CD1c-positive myeloid dendritic cell (primary cell): ENCODE measurements at regions not wholly inside any gene's neighbourhood (a gene's known extent, or its start where the extent isn't known, plus 50 kb on each side); places are given as distances from the start of the nearest gene placed in this dataset.
"Not testable (repeated sequence)": the region's sequence is repeated elsewhere in the genome, so short reads cannot be mapped to it uniquely, and the experiment has no call there.

ENCODE experiments used
- DNase-seq: peaks from one replicate; pipeline ENCODE4 v3.0.0-alpha.2; 2016; ENCODE audit errors: extremely low spot score

DNA sequence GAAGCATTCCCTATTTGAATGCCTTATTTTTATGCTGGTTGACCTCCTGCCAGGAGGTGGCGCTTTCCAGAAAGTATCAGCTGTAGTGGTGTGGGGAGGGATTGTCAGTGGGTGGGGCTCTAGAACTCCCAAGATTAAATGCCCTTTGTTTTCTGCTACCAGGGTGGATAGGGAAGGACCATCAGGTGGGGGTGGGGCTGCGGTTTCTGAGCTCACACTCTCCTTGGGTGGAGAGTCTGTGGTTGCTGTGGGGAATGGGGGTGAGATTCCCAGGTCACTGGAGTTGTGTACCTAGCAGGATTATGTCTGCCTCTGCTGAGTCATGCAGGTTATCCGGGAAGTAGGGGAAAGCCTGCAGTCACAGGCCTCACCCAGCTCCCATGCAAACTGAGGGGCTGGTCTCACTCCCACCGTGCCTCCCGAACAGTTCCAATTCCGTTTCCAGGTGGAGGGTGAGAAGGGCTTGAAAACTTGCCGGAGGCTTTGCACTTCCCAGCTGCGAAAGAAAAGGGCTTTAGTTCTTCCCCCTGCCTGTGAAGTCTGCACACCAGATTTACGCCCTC, 68.3 kb downstream of the ALG10B start:
- no peak for DNase-seq

DNA sequence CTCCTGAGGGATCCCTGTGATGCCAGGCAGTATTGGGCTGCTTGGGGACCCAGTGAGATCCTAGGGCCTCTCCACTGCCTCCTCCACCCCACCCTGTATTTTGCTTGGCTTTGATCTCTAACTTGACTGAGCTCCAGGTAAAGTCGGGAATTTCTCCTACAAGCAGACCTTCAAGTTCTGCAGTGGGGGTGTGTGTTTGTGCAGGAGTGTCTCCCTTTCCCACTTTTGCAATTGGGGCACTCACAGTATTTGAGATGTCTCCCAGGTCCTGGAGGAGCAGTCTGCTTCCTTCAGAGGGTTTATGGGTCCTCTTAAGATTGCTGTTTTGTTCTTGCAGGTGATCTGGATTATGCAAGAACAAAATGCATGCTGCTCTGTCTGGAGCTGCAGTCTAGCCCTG, 68.9 kb downstream of the ALG10B start:
- no peak for DNase-seq

DNA sequence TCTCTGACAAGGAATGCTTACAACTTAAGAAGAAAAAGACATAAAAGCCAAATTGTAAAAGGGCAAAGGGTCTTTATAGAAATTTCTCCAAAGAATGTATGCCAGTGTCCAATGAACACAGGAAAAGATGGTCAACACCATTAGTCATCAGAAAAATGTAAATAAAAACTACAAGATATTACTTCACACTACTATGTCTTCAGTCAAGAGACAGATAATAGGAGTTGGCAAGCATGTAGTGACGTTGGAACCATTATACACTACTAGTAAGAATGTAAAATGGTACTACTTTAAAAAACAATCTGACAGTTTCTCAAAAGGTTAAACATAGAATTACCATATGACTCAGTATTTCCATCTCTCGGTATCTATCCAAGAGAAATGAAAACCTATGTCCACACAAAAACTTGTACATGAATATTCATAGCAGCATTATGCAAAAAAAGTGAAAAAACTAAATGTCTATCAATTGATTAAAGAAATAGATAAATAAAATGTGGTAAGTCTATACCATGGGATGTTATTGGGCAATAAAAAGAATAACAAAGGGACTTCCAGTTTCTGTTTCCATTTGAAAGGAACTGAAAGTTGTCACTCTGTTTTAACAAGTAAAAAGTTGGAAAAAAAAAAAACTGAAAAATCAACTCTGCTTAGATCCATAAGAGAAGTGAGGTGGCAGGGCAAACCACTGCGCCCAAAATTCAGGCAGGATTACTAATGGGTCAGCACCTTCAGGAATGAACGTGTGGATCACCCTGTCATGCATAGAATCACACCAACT, 69.8 kb downstream of the ALG10B start:
- DNase-seq = peak; percentile 74

DNA sequence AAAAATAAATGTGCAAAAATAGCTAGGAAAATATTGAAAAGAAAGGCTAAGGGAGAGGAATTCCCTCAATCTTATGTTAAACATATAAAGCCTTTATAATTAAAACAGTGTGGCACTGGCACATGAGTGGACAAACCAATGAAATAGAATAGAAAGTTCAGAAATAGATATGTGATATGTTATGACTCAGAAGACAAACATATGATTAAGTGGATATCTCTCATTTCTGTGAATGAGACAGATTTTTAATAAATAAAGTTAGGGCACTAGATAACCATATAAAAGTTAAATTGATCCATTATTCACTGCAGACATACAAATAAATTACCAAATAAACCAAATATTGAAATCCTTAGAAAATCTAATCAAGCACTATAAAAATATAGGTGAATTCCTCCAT, 73.0 kb downstream of the ALG10B start:
- DNase-seq = no peak

DNA sequence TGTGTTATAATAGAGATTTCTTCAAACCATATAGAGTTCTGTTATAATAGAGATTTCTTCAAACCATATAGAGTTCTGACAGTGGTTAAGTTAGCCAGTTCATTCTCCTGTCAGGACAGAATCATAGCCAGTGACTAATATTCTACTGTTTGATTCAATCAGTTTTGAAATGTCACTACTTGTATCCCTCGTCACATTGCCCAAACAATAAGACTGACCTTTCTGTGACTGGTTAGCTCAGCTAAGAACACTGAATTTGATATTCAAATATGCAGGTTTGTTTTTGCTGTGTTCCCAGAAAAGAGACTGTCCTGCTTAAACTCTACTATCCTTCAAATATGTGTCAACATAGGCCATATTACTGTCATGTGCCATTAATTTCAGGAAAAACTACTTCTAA, 74.4 kb downstream of the ALG10B start:
- DNase-seq = no peak

DNA sequence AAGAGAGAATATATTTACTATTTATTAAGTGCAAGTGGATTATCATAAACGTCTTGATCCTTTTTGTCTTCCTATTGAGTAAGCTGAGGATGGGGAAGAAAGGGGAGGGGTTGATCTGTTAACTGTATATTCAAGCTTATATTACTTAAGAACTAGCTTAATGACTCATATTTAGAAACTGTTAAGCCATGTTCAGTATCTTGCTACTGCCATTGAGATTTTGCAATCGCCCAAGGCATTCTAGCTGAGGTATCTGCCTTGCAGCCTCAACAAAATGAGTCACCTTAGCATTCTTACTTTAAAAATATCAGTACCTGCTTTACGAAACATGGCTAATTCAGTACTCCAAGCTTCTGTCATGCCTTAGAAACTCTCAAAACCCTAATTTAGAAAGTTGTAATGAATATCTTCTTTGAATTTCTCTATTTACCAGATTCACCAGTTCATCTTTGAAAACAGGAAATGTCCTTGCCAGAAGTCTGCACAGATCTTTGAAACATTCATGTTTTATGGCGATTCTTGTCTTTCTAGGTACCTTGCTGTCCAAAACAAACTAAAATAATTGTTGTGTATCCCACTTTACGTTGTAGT, 76.1 kb downstream of the ALG10B start:
- DNase-seq = peak; percentile 73

DNA sequence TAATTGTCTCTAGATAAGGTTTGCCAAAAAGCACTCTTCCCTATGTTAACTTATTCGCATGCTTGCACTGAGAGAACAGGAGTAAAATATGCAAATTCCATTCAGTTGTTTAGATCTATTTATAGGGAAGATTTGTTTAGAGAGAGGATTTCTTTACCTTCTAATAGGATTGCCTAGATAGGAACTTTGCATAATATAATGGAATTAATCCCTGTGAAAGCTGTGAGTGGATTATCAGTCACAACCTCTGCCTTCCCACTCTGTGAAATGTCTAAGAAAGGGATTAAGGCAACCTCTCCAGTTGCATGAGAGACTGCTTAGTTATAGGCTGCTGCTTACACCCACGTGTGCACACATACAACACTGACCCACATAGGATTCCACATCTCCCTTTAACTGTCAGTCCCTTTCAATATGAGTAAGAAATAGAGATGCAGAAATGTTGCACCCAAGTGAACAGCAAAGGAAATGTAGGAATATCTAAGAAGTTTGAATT, 83.2 kb downstream of the ALG10B start:
- no peak for DNase-seq

DNA sequence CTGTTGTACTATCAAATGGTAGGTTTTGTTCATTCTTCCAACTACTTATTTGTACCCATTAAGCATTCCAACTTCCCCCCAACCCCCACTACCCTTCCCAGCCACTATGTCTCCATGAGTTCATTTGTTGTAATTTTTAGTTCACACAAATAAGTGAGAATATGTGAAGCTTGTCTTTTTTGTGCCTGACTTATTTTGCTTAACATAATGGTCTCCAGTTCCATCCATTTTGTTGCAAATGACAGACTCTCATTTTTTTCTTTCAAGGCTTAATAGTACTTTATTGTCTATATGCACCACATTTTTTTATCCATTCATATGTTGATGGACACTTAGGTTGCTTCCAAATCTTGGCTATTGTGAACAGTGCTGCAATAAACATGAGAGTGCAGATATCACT, 86.2 kb downstream of the ALG10B start:
- no peak for DNase-seq

DNA sequence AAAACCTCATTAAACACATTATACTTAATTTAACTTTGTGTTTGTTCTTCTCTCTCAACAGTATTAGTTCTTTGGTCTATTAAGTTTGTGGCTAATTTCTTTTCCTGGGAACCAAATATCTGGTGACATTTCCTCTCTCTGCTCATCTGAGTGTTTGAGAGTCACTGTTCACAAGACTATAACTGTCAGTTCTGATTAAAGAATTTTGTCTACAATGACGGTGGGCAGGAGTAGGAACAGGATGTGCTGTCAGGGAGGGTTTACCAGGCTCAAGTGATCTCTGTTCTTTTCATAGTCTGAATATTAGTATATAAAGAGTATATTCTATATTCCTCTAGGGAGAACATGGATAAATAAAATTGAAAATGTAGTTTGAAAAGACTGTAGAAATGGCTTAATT, 92.9 kb downstream of the ALG10B start:
- no peak for DNase-seq

DNA sequence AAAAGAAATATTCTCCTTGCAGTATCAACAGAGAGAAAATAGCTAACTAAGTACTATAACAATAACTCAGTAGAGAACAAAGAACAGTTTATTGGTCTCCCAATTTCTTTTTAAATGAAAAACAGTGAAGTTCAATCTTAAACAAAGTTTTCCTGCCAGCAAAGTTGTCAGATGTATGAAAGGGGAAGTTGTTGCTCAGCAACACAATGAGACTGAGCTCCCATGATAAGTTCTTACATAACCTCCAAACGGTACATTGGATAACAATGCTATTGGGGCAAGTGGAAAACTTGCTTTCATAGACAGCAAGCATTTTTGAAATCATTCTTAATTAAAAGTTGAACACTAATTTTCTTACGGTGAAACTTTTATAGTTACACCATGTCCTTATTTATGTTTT, 94.9 kb downstream of the ALG10B start:
- peak; percentile 32 for DNase-seq

DNA sequence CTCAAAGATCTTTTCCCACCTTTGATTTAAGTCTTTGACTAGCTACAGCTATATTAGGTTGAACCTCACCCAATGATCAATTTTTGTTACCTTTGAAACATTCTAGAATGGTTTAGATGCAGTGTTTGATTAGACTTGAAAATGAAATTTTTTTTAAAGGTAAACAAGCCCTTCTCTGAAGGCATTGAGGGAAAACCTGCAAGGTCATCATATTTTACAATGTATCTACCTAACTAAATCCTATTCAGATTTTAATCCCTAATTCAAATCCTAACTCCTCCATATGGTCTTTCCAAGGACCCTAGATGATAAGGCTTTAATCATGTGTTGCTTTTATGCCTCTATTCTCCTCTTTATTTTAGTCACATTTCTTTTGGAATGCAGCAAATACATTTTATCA, 95.4 kb downstream of the ALG10B start:
- no peak for DNase-seq

DNA sequence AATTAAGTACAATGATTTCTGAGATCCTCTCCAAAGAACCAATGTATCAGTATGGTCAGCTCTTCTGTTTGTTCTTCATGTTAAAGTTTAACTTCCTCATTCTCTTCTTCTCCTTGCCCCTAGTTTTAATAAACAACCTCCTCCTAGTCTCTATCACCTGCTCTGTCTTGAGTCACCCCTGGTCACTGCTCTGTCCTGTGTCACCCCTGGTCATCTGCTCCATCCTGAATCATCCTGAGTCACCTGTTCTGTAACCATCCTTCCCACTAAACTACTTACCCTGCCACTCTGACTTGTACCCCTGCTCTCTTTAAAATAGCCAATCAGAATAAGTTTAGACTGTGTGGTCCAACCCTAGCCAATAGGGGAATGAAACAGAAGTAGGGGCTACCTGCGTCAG, 100.5 kb downstream of the ALG10B start:
- DNase-seq = no peak

DNA sequence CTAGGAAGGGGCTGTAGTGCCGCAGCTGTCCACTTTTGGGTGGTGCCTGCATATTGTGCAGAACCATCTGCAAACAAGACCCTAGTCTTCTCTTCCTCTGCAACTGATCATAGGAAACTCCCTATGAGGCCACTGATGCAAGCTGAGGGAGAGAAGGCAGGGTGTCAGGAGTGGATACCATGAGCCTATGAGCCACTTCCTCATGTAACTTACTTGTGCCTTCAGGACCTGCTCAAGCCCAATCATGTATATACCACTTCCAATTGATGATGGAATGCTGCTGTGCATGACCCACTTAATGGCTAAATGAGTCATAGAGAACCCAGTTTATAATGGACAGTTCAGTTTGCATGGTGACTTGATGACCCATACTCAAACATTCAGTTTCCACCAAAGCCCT, 107.9 kb downstream of the ALG10B start:
- DNase-seq = no peak

DNA sequence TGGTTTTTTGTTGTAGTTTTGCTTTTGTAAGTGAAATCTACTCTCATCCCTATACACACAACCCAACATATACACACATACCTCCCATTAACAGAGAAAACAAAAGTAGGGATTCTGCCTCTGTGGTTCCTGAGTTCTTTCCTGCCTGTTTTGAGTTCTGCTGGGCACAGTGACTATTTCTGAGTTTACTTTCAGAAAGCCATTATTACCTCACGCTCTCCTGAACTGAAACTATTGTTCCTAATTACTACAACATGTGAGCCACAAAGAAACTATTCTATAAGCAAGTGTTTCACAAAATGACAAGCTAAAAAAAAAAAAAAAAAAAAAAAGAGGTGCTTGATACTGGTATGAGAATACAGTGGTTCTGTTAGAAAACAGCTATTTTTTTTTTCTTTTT, 110.9 kb downstream of the ALG10B start:
- no peak for DNase-seq

DNA sequence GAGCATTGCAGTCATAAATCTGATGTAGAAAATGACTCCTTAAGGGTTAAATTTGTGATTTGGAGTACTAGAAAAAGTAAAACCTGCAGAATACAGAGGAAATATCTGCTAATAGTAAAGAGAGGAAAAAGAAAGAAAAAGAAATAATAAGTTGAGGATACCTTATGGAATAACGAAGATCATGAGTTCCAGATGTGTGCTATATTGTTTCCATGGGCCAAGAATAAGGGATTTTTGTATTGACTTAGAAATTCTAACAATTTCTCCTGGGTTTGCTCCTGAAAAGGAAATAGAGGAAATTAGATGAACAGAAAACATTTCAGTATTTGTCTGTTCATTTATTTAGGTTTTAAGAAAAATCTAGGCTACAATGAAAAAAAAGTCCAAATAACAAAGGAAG, 115.3 kb downstream of the ALG10B start:
- no peak for DNase-seq

DNA sequence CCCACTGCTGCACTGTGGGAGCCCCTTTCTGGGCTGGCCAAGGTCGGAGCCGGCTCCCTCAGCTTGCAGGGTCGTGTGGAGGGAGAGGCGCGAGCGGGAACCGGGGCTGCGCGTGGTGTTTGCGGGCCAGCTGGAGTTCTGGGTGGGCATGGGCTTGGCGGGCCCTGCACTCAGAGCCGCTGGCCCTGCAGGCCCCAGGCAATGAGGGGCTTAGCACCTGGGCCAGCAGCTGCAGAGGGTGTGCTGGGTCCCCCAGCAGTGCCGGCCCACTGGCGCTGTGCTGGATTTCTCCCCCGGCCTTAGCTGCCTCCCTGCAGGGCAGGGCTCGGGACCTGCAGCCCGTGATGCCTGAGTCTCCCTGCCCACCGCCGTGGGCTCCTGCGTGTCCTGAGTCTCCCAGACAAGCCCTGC, 125.3 kb downstream of the ALG10B start:
- not testable (repeated sequence) for DNase-seq

DNA sequence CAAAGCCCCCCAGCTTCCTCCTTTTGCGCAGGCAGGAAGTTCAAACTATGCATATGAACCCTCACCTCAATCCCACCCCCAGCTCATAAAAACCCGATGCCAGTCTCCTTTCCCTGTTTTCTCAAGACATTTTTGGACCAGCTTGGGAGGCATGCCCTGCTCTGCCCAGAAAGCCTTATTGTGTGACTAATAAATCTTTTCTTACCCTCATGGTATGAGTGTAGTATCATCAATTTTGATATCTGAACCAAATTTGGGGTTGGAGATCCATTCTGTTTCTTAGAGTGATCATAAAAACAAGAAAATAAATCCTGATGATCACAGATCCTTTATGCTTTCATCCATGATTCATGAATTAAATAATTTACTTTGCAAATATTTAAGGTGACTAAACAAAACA, 128.5 kb downstream of the ALG10B start:
- no peak for DNase-seq

DNA sequence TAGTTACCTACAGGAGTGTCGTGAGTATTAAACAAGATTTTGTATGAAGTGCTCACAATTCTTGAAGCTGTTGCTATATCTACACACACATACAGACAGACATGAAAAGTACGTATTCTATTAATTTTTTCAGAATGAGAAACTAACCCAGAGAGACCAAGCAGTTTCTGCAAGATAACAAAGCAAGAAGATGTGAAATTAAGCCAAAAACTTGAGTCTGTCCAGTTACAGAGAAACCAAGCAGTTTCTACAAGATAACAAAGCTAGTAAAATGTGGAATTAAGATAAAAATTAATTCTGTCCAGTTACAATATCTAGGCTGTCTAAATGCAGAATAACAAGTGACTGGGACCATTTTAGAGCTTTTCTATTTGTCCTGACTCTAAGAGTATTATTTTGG, 132.4 kb downstream of the ALG10B start:
- no peak for DNase-seq

DNA sequence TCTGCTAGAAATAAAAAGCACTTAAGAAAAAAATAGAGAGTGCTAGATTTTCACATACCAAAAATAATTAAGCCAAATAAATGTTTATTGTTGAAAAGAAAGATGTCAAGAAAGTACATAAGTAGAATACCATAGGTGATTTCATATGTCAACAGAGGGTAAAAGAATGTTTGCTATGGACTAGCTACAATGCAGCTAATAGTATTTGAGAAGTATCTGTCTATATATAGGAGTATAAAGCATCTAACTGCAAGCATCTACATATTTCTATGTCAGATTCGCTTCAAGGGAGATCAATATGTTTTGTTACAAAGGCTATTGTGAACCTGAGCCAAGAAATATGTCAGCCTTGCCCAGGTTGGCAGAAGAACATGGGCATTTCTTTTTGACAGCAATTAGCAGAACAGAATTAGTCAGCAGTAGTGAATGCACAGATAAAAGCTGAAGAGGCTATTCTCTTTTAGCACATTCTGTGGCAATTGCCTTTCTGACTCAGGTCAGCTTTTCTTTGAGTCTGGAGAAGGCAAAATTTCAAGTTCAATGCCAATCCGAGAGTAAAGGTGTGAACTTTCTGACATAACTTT, 140.1 kb downstream of the ALG10B start:
- DNase-seq = no peak

DNA sequence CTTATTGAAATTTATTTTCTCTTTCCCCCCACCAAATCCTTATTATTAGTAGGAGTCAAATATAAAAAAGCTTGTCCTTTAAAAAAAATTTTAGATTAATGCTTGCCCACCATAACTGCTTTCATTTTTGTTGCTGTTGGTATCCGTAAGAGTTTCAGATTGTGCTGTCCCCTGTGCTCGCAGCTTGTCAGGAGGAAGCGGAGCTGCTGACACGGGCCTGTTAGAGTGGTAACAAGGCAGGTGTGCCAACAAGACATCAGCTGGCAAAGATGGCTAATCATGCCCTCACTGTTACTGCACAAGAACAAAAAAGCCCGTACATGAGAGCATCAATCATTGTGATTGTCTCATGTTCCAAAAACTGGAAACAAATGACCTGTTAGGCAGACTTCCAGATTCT, 148.4 kb downstream of the ALG10B start:
- no peak for DNase-seq

DNA sequence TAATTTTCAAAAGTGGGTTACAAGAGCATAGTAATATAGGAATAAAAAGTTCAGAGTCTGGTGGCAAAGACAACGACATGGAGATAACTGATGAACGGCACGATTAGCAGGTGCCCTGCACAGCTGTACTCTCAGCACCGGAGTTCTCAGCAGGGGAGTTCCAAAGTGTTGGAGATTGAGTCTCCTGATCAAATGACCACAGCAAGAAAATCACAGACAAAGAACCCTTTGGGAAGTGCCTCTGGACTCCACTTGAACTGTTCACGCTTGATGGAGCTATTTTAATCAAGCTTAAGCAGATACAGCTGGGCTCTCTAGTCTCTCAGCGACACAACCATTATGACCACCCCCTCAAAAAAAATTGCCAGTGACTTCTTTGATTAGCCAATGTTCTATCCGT, 153.1 kb downstream of the ALG10B start:
- no peak for DNase-seq

DNA sequence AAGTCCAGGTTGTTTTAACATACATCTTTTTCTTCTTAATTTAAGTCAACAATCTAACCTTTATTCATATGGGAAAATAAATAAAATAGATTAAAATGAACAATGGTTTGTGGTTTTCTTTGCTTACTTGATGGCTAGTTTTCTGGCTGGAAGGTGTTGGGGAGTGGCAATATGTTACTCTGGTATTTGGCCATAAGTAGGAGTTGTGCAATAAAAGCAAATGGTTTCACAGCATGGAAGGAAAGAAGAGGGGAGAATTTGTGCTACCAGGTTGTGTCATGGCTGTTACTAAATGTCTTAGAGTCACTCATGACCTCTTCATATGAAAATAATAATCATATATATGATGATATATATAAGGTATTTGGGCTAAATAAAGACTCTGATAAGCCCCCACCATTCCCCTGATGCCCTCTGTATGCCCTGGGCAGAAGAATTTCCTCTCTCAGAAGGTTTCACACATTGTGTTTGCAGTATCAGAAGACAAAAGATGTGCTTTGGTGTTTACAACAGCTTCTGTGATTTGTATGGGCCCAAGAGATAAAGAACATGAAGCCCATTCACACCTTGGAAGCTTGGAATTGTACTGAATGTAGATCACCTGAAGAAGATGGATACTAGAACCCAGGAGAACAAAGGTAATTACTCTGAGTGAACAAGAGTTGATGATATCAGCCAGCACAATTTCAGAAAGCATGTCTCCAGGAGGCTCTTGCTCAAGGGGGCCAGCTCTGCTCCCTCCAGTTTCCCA, 160.9 kb downstream of the ALG10B start:
- no peak for DNase-seq
